ENCODE measurements at regions not wholly inside any gene's neighbourhood (a gene's known extent, or its start where the extent isn't known, plus 50 kb on each side); places are given as distances from the start of the nearest gene placed in this dataset.
"Not testable (repeated sequence)": the region's sequence is repeated elsewhere in the genome, so short reads cannot be mapped to it uniquely, and the experiment has no call there.

DNA sequence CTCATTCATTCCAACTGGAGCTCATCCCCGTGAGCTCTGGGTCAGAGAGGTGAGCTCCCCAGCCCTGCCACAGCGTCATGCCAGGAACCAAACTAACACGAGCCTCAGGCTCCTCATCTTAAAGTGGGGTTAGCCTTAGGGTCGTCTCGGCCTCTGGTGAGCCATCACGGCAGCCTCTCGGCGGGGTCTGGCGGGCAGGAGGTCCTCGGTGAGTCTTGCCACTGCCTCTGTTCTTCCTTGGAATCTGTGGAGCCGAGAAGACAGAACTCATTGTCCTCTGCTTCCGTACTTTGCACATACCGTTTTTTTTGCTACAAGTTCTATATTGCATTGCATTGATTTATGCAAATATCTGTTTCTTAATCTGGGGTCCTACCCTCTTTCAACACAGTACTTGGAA is 177.9 kb downstream of the BANP start:
- whole genome bisulfite sequencing, 2 experiments (ENCODE audit: extremely low coverage in 1 of 2, insufficient coverage in 1 of 2, insufficient read length in 1 of 2, insufficient replicate concordance in 2 of 2, low coverage in 1 of 2, low lambda C conversion rate in 2 of 2, missing lambda C conversion rate in 1 of 2): 80% methylated on average over 13 of the region's 13 CpGs; no CpG with 5 or more reads in 1 of the 2 experiments

More for the DNA sequence above, 177.9 kb downstream of the BANP start:
- H4K8ac ChIP-seq (ENCODE audit: extremely low read depth, insufficient read depth, low read length); H3K23ac ChIP-seq (ENCODE audit: insufficient read length); H3K4ac ChIP-seq (replicated peaks; ENCODE audit: insufficient read length, low read depth, low read length); H4K20me1 ChIP-seq (replicated peaks in 1 of 2; ENCODE audit: control insufficient read depth in 1 of 2, insufficient read depth in 2 of 2, low read length in 2 of 2); H3K9me3 ChIP-seq (ENCODE audit: insufficient read depth in 2 of 2, low read depth in 1 of 2, low read length in 1 of 2); POLR2A ChIA-PET (ENCODE audit: partially characterized antibody); H3K27ac ChIP-seq (ENCODE audit: low read depth, low read length); H2BK12ac ChIP-seq (ENCODE audit: low read depth, low read length); H3K79me2 ChIP-seq (ENCODE audit: control insufficient read depth in 1 of 2, insufficient read depth in 2 of 2, low read length in 2 of 2); H2AFZ ChIP-seq (ENCODE audit: low read length); H3K27me3 ChIP-seq (replicated peaks in 1 of 4; ENCODE audit: control insufficient read depth in 3 of 4, extremely low read depth in 1 of 4, insufficient read depth in 3 of 4, low read length in 3 of 4); H3K4me2 ChIP-seq (ENCODE audit: insufficient read depth in 1 of 2, low read depth in 2 of 2, low read length in 2 of 2); H3K4me3 ChIP-seq (ENCODE audit: extremely low read depth in 1 of 4, insufficient read depth in 2 of 4, low read depth in 3 of 4, low read length in 4 of 4); H4K5ac ChIP-seq (ENCODE audit: insufficient read length, low read depth, low read length); H3K23me2 ChIP-seq (ENCODE audit: low read depth, low read length); H3K79me1 ChIP-seq (ENCODE audit: low read depth, low read length); H2BK5ac ChIP-seq (ENCODE audit: low read depth, low read length); H3K56ac ChIP-seq (replicated peaks; ENCODE audit: insufficient read length, low read depth, low read length); H3K9ac ChIP-seq (replicated peaks in 1 of 4; ENCODE audit: extremely low read depth in 1 of 4, low read depth in 3 of 4, low read length in 3 of 4); H2BK20ac ChIP-seq (ENCODE audit: low read length); DNase-seq (ENCODE audit: low read depth in 1 of 2, low spot score in 2 of 2); H3K4me1 ChIP-seq (replicated peaks in 1 of 4; ENCODE audit: control insufficient read depth in 3 of 4, insufficient read depth in 4 of 4, low read length in 3 of 4); FAIRE-seq; H2BK120ac ChIP-seq (replicated peaks; ENCODE audit: low read depth, low read length); H2AK5ac ChIP-seq (ENCODE audit: low read depth, low read length); H2BK15ac ChIP-seq (ENCODE audit: low read length); H3K14ac ChIP-seq (ENCODE audit: insufficient read length); H3K18ac ChIP-seq (ENCODE audit: extremely low read depth, low read length); H4K91ac ChIP-seq (replicated peaks; ENCODE audit: insufficient read length, low read length); H3K36me3 ChIP-seq (ENCODE audit: control insufficient read depth in 2 of 4, insufficient read depth in 4 of 4, low read length in 3 of 4): not testable (repeated sequence)
- CTCF ChIA-PET (ENCODE audit: partially characterized antibody): interaction anchor here (1.3 kb wide), 1 partner anchor 11 kb away, joined by 6 read pairs; no protein-coding TSS in a partner anchor

All from H1 (cell line).